ENCODE measurements at regions not wholly inside any gene's neighbourhood (a gene's known extent, or its start where the extent isn't known, plus 50 kb on each side); places are given as distances from the start of the nearest gene placed in this dataset.

DNA sequence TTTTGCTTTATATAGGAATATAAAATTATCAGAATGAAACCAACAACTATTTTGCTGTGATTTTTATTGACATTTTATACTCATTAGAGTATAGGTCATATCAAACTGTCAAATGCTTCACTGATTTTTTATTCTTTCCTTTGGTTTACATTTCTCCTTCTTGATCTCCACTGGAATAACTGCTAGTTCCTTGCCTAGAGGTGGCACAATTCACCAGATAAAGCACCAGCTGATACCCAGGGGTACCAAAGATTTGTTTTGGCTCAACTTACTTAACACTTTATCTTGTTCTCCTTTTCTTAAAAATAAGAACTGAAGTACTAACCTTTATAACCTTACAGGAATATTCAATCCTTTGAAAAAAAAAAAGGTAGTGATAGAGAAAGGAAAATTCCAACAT, 725.1 kb upstream of the CHORDC1 start (continued):
- no peak for TF ChIP-seq IRF2 (CRISPR knock-in tag; IDR thresholded peaks at IDR 0.05; ENCODE audit: borderline replicate concordance, low read depth)
- no peak for TF ChIP-seq SOX15 (CRISPR knock-in tag; IDR thresholded peaks at IDR 0.05)
- no peak for TF ChIP-seq ATF1 (CRISPR knock-in tag; IDR thresholded peaks at IDR 0.05)
- TF ChIP-seq ZNF671 (CRISPR knock-in tag; IDR thresholded peaks at IDR 0.05) = no peak
- TF ChIP-seq PREB (CRISPR knock-in tag; IDR thresholded peaks at IDR 0.05; ENCODE audit: borderline replicate concordance) = no peak

GRCh38 chr11:90930252-90930651, 707.4 kb upstream of the CHORDC1 start:
- no peak for ATAC-seq
- Mint-ChIP-seq H3K27me3 (ENCODE audit: low read depth) (no peaks in the 10 kb centered on the region), H3K4me1 (no peaks in the 10 kb centered on the region), H3K27ac (no peak overlapping the region), H3K4me3 (no peak overlapping the region), H3K9me3 (no peaks in the 10 kb centered on the region), H3K36me3 (no peaks in the 10 kb centered on the region)
- ChIA-PET POLR2A (no interaction called here), CTCF (no interaction called here)
- TF ChIP-seq NR3C1 (CRISPR knock-in tag; conservative IDR thresholded peaks at IDR 0.05; ENCODE audit: low read depth) (no peak), TCF7 (CRISPR knock-in tag; IDR thresholded peaks at IDR 0.05; ENCODE audit: low read depth) (no peak), ATF1 (CRISPR knock-in tag; IDR thresholded peaks at IDR 0.05) (no peak), EMX1 (CRISPR knock-in tag; IDR thresholded peaks at IDR 0.05) (no peak), JUN (CRISPR knock-in tag; IDR thresholded peaks at IDR 0.05) (no peak), STAT6 (CRISPR knock-in tag; conservative IDR thresholded peaks at IDR 0.05; ENCODE audit: low read depth) (no peak), ARID4B (CRISPR knock-in tag; IDR thresholded peaks at IDR 0.05; ENCODE audit: borderline replicate concordance) (no peak), FOXJ3 (CRISPR knock-in tag; IDR thresholded peaks at IDR 0.05; ENCODE audit: borderline replicate concordance) (no peak), ZNF396 (CRISPR knock-in tag; IDR thresholded peaks at IDR 0.05; ENCODE audit: borderline replicate concordance) (no peak), ZNF425 (CRISPR knock-in tag; conservative IDR thresholded peaks at IDR 0.05) (no peak), SOX15 (CRISPR knock-in tag; IDR thresholded peaks at IDR 0.05) (no peak), MYBL2 (CRISPR knock-in tag; IDR thresholded peaks at IDR 0.05) (no peak), ZNF232 (CRISPR knock-in tag; IDR thresholded peaks at IDR 0.05) (no peak)
- TF ChIP-seq, protein P1, sequence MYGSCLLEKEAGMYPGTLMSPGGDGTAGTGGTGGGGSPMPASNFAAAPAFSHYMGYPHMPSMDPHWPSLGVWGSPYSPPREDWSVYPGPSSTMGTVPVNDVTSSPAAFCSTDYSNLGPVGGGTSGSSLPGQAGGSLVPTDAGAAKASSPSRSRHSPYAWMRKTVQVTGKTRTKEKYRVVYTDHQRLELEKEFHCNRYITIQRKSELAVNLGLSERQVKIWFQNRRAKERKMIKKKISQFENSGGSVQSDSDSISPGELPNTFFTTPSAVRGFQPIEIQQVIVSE (CRISPR knock-in tag; IDR thresholded peaks at IDR 0.05; ENCODE audit: borderline replicate concordance) = no peak
- no peak for DNase-seq (ENCODE audit: low spot score)
